ENCODE measurements at regions not wholly inside any gene's neighbourhood (a gene's known extent, or its start where the extent isn't known, plus 50 kb on each side); places are given as distances from the start of the nearest gene placed in this dataset.
A peak's percentile ranks its signal among the peaks of the same experiment; 100 is the strongest.

DNA sequence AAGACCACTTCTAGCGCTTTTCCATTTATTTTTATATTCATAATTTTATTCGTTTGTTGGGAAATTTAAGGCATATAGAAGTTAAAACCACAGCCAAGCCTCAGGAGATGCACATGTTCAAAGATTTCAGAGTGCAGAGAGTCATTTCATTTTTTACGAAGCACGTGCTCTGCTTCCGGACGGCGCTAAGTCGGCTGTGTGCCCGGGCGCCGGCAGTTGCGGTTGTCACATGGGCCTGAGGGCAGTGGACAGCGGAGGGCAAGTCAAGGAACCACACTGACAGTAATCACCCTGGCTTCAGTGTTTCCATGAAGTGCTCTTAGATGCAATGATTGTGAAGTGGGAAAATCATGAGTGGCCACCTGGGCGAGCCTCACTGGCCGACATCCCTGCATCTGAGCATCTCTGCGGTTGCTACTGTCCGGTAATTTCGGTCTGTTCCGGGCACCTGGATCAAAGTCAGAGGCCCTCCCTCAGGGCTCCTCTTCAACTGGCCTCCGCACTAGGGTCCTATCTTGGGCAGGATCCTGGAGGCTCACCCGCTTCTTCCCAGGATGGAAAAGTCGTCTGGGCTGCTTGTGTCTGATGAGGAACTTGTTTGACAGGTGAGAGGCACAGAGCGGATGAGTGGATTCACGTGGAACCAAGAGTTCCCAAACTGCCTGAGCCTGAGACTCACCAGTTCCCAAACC lies 90.8 kb downstream of the DACT2 start:
- no peak for DNase-seq (ENCODE audit: low spot score)

DNA sequence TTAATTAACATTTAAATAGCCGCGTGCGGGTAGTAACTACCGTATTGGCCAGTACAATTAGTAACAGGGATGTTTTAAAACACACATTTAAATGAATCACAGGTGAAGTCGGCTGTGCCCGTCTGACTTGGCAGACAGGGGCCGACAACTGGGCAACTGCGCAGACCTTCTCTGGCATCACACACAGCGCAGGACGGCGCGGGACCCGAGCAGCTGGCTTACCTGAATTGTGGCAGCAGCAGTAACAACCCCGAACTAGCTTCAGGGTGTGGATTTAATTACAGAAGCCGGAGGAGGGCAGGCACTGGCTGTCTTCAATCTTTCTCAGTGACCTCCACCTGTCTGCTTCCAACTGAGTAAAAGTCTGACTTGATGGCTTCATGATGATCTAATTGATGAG lies 91.7 kb downstream of the DACT2 start:
- no peak for DNase-seq (ENCODE audit: low spot score)

DNA sequence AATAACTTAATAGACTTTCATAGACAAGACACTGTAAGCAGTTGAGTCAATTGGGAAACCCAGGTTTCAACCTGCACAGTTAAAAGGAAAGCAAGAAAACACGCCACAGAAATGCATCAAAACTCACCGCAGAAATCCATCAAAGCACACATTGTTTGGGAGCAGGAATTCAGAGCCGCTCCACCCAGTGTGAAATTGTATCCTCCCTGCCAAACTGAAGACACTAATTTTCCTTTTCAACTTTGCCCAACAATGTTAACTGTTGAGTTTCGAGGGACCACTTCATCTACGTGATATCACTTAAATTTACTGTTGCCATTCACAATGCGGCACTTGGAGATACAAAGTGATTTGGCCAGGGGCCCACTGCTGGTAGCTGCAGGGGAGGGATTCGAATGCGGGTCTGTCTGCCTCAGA lies 92.7 kb downstream of the DACT2 start:
- DNase-seq (ENCODE audit: low spot score), result no peak

DNA sequence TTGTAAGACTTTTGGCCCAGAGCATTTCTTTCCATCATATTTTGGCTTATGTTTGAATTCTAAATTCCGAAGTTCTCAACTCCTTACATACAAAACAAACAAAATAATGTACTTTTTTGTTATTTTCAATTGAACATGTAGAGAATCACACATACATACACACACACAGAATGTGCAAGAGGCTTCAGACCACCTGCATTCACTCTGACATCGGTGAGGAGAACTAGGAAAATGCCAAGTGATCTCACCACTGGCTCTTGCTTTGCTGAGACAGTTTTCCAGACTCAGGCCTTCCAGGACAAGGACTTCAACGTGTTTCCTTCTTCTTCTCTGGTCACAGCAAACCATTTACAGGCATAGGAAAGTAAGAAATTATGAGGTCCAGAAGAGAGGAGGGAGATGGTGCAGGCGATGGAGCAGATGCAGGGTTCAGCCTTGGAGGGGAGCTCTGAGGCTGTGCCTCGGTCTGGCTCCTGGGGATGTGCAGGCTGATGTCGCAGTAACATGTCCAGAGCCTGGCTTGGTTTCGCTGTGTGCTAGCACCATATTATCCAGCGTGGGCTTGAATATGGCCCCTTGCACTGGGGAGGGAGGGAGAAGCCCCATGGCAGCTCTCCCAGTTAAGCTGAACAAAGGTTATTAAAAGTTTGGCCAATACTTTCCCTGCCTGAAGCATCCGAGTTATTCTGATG lies 93.4 kb downstream of the DACT2 start:
- no peak for DNase-seq (ENCODE audit: low spot score)

DNA sequence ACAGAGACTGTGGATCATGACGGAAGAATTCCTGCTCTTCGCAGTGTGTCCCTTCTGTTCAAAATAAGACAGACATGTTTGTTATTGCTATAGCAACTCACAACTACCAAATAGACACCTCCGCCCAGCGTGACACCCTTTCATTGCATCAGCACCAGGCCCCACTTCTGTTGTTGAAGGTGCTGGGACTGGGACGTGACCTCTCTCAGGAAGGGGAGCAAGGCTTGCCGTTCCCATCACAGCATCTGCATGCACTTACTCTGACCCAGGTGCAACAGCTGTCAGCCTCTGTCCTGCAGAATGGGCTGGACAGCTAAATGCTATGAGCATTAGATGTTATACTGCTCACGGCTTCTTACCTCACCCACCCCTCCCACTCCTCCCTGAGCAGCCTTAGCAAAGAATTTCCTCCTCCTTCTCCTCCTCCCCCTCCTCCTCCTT lies 94.1 kb downstream of the DACT2 start:
- DNase-seq (ENCODE audit: low spot score), result peak; percentile 70

DNA sequence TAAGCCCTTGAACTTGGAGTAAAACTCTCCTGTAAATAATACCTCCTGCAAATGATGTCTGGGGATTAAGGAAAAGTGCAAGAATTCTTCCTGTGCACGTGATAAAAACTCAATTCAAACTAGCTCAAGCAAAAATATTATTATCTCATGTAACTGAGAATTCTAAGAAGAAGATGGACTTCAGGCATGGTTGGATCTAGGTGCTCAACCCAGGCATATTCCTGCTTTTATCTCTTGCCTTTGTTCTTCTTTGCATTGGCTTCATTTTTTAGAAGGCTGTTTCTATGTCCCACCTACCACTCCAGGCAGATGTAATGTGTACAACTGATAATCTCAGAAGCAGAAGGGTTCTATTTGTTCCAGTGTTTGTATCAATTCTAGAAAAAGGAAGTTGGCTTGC lies 95.8 kb downstream of the DACT2 start:
- no peak for DNase-seq (ENCODE audit: low spot score)

DNA sequence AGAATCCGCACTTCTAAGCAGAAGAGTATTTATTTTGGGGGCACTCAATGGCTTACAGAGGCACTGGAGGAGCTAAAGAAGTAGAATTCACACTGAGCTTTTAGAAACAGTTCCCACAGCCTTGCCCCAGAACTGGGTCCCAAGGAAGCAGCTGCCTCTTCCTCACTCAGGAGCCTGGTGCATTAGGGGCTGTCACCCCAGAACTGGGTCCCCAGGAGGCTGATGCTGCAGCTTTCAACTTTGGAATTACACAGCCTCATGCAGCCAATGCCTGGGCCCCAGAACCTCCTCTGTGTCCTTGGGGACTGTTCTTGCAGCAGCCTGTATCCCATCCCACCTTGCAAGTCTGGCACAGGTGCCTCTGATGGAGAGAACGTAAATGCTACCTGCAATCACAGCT lies 96.4 kb downstream of the DACT2 start:
- no peak for DNase-seq (ENCODE audit: low spot score)

DNA sequence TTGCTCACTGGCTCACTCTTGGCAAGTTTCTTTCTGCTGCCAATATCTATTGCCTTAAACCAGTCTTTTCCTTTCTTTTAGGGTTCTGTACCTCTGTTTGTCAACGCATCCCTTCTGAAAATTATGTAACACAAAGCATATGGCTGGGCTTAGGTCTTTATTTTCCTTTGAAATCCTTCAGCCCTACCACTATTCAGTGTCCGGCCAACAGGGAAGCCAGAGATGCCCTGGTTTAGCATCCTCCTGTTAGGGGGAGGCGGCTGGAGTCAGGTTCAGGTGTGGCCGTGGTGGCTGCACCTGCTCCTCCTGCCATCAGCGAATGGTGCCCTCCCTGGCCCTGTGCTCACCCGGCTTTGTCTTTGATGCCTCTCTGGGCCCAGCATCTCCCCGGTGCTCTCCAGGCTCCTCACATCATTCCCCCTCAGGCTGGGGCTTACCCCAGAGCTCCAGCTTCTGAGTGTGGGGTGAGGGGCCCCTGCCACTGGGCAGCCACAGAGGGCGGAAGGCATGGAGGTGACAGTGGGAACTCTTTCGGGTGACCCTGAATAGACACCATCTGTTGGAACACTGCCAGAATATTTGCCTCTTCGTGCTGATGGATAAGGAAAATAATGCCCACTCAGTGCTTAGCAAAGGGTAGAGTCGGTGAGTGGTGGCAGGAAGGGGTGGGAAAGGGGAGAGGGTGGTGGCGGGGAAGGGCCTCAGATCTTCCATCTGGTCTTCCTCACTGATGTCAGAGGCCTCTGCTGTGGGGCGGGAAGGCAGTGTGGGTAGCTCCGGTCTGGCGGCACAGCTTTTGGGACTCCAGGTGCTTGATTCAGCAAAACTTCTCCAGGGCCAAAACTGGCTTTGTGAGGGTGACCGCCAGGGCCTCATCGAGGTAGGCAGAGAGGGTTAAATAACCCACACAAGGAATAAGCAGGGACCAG lies 97.2 kb downstream of the DACT2 start:
- DNase-seq (ENCODE audit: low spot score), result peak; percentile 70

DNA sequence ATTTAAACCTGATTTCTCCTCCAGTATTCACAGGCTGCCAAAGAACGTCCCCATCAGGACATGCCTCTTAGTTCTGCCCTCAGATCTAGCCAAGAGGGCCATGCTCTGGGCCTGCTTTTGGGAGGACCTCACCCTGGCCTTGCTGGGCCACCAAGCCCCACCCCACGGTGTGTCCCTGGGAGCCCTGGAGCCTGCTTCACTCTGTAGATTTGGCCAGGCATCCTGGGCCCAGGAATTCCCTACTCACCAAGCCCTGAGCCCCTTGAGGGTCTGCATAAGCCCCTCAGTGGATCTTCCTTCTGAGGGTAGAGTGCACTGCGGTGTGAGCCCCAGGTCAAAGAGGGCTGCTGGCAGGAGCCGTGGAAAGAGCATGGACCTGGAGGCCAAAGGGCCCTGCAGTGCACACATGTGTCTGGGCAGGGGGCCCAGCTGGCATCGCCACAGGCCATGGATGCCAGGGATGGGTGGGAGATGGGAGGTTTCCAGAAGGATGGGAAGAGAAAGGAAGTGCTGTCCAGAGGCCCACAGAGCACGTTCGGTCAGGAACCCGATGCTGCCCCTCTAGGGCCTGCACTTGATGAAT lies 98.0 kb downstream of the DACT2 start:
- no peak for DNase-seq (ENCODE audit: low spot score)

DNA sequence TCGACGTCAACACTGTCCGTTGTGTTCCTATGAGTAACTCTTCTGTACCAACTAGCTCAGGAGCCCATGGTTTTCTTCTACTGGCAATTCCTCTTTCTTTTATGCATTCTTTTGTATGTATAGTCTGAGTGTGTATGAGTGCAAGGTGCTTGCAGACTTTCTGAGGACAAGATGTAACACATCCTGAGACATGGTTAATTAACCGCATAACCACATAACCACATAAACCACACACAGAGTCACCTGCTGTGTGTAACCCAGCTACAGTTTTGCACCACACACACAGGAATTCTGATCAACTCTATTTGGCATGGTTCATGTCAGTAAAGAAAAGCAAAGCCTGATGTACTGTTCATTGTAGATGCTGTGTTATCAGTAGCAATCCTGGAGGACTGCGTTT lies 98.6 kb downstream of the DACT2 start:
- no peak for DNase-seq (ENCODE audit: low spot score)

DNA sequence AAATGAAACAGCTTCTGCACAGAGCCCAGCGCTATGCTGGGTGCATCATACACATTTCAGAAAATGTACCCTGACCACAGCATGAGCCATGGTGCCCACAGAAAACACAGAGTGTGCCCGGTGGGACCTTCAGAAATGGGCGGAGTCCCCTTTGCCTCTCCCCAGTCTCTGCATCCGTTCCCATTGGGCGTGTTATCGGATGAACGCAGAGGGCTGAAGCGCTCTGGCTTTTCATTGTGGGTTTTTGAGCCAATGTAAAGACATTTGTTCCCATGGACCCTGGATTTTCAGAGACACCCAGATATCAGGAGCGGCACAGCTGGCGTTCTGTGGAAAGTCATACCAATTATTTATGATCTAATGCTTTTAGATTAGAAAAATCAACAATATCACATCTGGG lies 99.8 kb downstream of the DACT2 start:
- DNase-seq (ENCODE audit: low spot score), result no peak

DNA sequence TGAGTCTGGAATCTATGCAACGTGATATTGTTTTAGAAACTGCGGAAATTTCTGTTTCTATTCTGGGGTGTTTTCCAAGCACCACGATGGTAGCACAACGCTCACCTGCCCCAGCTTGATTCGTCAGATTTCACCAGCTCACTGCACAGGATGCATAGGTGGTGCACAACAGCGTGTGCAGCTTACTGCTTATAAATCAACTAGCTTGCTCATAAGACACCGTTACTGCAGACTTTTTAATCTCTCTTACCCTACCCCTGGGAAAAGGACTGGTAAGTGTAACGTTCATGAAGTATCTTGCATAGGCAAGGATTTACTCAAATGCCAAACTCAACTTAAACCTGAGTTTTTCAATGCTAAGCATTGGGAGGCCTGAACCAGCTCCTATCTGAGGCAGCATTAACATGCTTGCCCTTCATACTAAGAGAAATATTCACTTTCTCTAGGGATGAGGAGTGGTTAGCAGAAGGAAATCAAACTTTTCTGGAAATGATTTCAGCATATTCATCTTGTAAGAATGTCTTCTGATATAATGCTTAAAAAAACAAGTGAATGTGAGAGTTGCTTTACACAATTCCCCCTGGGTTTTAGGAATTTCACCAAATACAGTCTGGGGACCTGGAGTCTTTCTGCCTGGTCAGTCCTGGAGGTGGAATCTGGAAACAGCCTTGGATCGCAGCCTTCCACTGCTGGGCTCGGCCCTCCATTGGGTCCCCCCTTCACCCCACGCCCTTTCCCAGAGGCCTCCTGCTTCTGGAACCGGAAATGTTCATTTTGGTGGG lies 100.6 kb downstream of the DACT2 start:
- peak; percentile 63 for DNase-seq (ENCODE audit: low spot score)

DNA sequence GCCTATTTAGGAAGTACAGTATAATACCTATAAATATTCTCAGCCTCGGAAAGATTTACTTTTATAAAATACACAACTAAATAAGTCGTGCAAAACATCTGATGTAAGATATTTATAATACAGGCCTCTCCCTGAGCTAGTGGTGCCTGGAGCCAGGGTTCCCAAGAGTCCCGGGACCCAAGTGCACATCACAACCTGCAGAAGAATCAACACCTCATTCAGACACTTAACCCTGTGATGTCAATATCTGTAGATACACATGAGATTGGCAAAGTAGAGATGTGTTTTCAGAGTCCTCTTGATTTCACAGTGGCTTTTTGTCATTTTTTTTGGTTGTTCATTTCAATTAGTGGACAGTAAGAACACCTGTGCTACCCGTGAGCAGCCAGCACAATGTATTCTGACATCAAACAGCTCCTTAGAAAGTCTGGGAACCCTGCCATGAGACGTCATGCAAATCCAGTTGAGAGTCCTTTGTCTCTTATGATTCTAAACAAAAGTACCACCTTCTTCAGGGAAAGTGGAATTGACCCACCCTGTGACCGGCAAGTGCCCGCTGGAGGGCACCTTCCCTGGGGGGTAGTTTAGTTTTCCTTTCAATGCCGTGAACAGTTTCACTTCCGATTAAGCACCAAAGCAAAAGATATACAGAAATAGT lies 101.6 kb downstream of the DACT2 start:
- no peak for DNase-seq (ENCODE audit: low spot score)

DNA sequence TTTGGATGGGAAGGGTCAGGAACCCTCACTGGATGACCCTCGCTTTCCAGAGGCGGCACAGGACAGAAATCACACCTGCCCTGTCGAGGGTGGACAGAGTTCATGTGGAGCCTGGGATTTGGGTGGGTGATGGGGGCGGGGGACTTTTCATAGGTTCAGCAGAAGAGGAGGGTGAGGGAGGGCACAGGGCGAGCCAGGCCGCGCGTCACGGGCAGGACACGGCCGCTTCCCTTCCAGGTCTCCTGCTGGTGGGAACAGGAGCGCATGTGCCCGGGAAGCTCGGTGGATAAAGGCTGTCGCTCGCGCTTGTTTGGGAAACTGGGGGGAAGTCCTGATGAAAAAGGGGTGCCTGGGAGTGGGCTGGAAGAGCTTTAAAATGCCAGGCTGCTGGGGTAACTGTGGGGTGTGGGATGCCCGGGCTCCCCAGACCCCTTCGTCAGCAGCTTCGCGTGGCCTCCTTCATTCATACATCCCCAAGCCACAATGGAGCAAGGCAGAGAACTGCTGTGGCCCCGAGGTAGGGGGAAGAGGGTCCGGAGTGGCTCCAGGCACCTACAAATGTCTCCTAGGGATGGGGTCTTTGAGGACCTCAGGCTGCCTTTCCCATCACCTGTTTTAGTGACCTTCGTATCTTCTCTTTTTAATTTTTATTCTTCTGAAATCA lies 102.2 kb downstream of the DACT2 start:
- DNase-seq (ENCODE audit: low spot score), result no peak

DNA sequence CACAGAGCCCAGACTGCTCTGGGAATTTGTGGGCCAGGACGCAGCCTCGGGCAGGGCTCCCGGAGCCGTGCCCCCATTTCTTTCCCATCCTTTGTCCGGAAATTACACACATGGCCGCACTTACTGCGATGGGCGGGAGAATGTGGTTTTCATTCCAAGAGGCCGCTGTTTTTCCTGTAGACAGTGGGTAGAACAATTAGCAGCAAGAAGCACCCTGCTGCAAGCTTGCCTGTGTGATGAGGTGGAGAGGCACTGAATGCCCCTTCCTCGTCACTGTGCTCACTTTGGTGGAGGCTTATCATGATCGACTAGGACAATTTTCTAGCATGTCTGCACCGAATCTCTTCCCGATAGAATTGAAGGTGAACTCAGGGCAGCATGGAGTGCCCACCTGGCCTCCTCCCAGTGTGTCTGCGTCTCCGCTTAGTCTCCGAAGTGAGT lies 102.8 kb downstream of the DACT2 start:
- no peak for DNase-seq (ENCODE audit: low spot score)

DNA sequence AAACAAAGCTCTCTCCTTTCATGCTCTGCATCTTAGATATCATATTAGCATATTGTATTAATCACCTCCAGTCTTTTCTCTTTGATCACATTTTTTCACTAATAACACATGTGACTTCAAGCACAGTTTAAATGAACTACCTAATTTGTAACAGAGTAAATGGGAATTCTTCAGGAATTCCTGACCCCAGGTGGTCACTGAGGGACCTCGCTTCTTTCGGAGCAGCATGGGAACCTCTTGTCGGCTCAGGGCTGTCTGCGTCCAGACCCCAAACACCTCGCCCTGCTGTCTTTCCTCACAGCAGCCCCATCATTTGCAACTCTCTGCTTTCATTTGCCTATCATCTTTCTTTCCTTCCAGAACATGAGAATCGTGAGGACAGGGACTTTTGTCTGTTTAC lies 103.5 kb downstream of the DACT2 start:
- DNase-seq (ENCODE audit: low spot score), result no peak

DNA sequence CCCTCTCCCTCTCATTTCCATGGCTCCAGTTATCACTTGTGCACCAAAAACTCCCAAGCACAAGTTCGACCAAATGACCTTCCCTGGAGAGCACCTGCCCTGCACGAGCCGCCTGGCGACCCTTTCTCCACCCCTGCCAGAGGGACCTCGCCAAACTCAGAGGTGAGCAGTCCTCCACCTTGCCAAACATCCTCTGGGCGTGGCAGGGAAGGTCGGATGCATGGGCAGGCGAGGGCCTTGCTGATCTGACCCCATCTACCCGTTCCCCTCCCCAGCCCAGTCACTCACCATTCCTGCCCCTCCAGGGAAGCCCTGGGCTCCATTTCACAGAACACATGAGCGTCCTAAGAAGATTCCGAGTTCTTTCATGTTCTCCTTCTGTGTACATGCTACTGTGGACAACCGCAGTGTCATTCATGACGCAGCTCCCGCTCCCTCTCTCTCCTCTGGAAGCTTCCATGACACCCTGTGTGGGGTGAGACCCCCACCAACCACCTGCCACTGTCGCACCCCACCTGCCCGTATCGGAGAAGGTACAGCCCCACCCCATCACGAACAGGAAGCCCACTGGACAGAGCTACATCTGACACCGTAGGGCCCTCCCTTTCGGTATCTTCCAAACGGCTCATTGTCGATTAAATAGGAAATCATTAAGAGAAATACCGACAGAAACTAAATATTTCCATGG lies 104.3 kb downstream of the DACT2 start:
- DNase-seq (ENCODE audit: low spot score), result no peak

DNA sequence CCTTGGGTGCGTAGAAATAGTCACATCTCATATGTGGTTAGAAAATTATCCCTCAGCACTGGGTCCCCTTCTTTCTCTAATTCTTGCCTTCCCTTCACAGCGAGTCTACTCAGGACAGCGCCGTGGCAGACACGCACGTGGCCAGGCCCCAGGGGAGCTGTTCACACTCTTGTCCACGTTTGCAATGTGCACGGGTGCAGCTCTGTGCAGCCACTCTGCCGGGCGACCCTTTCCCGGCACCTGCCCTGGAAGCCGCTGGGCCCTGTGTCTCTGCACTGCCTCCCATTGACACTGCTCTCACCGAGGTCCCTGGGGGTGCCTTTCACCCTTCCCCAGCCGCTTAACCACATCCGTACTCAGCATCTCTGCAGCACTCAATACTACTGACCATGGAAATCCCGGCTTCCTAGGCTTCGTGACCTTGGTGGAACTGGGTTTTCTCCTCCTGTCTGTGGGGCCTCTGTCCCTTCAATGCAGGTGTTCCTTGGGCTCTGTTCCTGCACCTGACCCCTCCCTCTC lies 104.9 kb downstream of the DACT2 start:
- DNase-seq (ENCODE audit: low spot score), result no peak

DNA sequence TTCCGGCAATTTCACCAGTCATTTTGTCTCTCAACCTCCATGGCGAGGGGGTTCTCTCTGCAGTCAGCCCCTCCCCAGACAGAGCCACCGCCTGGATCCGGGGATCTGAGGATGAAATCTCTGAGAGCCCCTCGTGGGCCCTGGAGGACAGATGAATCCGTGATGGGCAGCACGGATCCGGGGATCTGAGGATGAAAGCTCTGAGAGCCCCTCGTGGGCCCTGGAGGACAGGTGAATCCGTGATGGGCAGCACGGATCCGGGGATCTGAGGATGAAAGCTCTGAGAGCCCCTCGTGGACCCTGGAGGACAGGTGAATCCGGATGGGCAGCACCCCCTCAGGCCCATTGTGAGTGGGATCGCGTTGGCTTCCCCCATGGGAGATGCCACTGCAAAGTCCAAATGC lies 106.5 kb downstream of the DACT2 start:
- DNase-seq (ENCODE audit: low spot score), result no peak

Data from umbilical cord (tissue), 1 donor.